ENCODE measurements at regions not wholly inside any gene's neighbourhood (a gene's known extent, or its start where the extent isn't known, plus 50 kb on each side); places are given as distances from the start of the nearest gene placed in this dataset.

DNA sequence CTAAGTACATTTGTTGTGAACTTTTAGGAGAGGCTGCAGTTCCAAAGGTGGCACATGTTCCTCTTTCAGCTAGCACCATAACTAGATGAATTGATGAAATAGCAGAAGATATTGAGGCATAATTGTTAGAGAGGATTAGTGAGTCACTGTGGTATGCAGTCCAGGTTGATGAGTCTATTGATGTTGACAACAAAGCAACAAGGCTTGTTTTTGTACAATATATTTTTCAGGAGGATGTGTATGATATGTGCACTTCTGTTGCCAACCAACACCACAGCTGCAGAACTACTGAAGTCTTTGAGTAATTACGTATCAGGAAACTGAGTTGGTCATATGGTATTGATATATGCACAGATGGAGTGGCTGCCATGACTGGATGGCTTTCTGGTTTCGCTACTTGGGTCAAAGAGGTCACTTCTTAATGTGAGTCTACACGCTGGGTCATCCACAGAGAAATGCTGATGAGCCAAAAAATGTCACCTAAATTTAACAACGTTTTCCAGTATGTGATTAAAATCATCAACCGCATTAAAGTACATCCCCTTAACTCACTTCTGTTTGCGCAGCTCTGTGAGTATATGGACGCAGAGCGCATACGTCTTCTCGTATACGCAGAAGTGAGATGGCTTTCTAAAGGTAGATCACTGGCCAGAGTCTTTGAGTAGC, 261.3 kb upstream of the ANO5 start:
- Histone ChIP-seq H3K4me3 (no peak overlapping the region), H3K27ac (no peak overlapping the region)
- no peak for DNase-seq (ENCODE audit: low spot score)
- TF ChIP-seq CTCF (IDR thresholded peaks at IDR 0.05), result no peak

DNA sequence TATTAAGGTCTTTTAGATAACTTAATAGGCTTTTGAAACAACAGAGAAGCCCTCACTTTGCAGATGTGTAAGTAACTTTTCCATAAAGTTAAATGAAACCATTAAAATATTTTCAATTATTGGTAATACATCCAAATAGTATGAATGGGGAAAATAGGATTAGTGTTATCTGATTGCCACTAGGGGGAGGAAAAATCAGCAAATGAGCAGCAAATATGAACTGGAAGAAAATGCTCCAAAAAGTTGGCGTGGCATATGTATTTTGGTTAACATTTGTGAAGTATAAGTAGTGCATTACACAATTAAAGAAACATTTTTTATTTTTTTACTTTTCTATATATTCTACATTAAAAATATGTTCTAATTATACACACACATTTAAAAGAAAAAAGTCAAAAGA, 259.8 kb upstream of the ANO5 start:
- no peak for DNase-seq (ENCODE audit: low spot score)
- Histone ChIP-seq H3K27ac (no peak overlapping the region), H3K4me3 (no peak overlapping the region)
- TF ChIP-seq CTCF (IDR thresholded peaks at IDR 0.05), result peak; percentile 14

DNA sequence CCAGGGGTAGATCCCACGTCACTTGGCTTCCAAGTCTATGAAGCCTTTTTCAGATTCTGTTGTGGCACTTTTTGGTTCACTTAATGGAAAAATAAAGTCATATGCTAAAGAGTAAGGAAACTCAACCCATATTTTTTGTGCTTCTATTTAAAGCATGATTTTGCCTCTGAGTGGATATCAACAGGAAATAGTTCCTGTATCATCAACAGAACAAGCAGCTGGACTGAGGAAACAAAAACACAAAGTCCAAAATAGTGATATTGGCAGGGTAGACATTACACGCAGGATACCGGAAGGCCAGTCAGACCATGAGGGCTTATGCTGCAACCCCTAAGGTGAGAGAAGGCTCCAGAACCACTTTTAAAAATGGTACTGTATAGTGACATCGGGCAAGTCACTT, 248.3 kb upstream of the ANO5 start:
- DNase-seq (ENCODE audit: low spot score), result no peak
- peak overlapping the region in 1 of 2 donors; percentile 20 for H3K27ac ChIP-seq
- no peak for TF ChIP-seq CTCF (IDR thresholded peaks at IDR 0.05)
- H3K4me3 ChIP-seq, result no peak overlapping the region

GRCh38 chr11:21948876-21949275, 244.0 kb upstream of the ANO5 start:
- Histone ChIP-seq H3K27ac (no peak overlapping the region), H3K4me3 (no peak overlapping the region)
- no peak for DNase-seq (ENCODE audit: low spot score)
- TF ChIP-seq CTCF (IDR thresholded peaks at IDR 0.05), result no peak

DNA sequence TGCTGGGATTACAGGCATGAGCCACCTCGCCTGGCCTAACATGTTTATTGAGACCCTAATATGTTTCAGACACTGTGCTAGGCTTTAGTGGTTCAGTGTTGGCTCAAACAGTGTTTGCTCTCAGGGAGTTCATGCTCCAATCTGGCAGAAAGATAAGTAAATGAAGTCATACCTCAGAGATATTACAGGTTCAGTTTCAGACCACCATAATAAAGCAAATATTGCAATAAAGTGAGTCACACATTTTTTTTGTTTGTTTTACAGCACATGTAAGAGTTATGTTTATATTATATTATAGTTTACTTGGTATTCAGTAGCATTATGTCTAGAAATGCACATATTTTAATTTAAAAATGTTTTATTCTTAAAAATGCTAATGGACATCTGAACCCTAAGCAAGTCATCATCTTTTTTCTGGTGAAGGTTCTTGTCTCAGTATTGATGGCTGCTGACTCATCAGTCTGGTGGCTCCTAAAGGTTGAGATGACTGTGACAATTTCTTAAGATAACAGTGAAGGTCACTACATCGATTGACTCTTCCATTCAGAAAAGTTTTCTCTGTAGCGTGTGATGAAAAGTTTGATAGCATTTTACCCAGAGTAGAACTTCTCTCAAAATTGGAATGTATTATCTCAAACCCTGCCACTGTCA, 243.0 kb upstream of the ANO5 start:
- no peak for TF ChIP-seq CTCF (IDR thresholded peaks at IDR 0.05)
- no peak overlapping the region for H3K4me3 ChIP-seq

DNA sequence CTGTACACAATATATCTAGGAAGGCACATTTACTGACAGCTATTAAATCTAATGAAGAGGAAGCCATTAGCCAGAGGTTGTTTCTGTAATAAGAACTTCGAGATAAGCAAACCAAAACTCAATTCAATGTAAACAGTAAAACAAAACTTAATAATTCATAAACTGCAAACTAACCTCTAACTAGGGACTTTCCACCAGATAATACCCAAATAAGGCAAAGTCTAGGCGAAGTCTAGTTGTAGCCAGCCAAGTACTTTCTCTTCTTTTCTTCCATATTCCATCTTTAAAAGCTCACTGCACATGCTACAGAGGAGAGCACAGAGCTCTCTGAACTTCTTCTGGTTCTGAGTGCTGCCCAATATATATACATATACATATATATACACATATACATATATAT, 229.9 kb upstream of the ANO5 start:
- H3K27ac ChIP-seq, result no peak overlapping the region
- DNase-seq (ENCODE audit: low spot score), result no peak
- no peak for TF ChIP-seq CTCF (IDR thresholded peaks at IDR 0.05)
- no peak overlapping the region for H3K4me3 ChIP-seq

More for the DNA sequence above, 243.0 kb upstream of the ANO5 start:
- DNase-seq (ENCODE audit: low spot score), result no peak
- no peak overlapping the region for H3K27ac ChIP-seq

DNA sequence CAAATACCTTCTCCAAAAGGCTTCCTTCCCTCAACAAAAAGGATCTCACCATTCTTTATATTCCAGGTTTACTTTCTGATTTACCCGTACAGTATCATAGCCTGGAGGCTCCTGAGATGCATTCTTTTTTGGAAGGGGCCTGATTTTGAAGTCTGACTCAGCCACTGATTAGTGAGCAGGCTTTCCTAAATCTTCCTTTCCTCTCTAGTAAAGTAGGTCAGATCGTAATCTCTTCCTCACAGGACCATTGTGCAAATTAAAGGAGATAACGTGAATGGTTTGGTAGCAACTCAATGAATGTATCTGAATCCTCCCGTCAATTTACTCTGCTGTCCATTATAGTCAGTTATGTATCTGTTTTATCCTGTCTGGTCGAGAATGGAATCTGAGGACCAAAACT, 227.7 kb upstream of the ANO5 start:
- no peak overlapping the region for H3K27ac ChIP-seq
- no peak for TF ChIP-seq CTCF (IDR thresholded peaks at IDR 0.05)

More for the DNA sequence above, 227.7 kb upstream of the ANO5 start:
- no peak overlapping the region for H3K4me3 ChIP-seq
- DNase-seq (ENCODE audit: low spot score), result no peak
